GM12872 (cell line): ENCODE measurements at regions not wholly inside any gene's neighbourhood (a gene's known extent, or its start where the extent isn't known, plus 50 kb on each side); places are given as distances from the start of the nearest gene placed in this dataset.

Source experiments
- TF ChIP-seq, protein P1 (sequence below): IDR thresholded peaks from 3 replicates; pipeline ENCODE4 v1.5.1; 2011; ENCODE audit warnings: low read depth, mild to moderate bottlenecking, low read length, moderate library complexity; ENCODE audit not compliant: insufficient read depth

DNA sequence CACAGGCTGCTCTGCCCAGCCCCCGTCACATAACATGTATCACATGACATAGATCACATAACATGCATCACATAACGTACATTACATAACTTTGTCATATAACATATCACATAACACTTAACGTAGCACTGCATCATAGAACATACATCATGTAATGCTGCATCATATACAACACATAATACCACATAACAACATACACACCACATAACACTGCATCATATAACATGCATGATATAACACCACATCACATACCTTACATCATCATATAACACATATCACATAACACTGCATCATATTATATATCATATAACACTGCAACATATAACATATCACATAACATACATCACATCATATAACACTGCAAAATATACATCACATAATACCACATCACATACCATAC lies 83.8 kb downstream of the AXIN2 start:
- TF ChIP-seq, protein P1, sequence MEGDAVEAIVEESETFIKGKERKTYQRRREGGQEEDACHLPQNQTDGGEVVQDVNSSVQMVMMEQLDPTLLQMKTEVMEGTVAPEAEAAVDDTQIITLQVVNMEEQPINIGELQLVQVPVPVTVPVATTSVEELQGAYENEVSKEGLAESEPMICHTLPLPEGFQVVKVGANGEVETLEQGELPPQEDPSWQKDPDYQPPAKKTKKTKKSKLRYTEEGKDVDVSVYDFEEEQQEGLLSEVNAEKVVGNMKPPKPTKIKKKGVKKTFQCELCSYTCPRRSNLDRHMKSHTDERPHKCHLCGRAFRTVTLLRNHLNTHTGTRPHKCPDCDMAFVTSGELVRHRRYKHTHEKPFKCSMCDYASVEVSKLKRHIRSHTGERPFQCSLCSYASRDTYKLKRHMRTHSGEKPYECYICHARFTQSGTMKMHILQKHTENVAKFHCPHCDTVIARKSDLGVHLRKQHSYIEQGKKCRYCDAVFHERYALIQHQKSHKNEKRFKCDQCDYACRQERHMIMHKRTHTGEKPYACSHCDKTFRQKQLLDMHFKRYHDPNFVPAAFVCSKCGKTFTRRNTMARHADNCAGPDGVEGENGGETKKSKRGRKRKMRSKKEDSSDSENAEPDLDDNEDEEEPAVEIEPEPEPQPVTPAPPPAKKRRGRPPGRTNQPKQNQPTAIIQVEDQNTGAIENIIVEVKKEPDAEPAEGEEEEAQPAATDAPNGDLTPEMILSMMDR, result no peak

DNA sequence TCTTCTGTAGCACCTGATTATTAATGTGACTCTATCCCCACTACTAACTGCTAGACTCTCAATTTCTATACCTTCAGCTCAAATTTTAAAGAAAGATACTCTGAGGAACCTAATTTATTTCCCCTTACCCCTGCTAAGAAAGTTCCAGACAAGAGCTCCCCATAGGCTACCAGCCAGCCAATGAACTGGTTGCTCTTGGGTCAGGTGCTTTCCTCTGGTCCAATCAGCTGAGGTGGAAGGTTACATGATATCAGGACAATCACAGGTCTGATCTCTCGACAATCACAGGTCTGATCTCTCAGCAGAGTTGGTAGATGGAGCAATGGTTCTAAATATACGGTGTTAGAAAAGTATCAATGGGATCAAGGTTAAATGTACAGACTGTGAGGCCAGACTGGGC lies 86.8 kb downstream of the AXIN2 start:
- TF ChIP-seq, protein P1, result no peak

DNA sequence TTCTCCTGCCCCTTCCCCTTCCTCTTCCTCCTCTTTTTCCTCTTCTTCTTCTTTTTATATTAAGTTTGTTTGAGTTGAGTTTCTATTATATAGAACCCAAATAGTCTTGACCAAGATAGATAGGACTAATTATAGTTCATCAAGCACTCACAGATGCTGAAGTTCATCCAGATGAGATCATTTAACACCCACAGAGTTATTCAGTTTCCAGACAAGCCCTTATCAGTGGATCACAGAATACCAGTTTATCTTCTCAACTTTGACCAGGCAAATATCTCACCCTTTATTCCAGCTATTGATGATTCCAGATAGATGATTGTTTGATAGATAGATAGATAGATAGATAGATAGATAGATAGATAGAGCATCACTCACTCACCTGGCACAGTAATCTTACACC lies 87.5 kb downstream of the AXIN2 start:
- TF ChIP-seq, protein P1, result no peak

DNA sequence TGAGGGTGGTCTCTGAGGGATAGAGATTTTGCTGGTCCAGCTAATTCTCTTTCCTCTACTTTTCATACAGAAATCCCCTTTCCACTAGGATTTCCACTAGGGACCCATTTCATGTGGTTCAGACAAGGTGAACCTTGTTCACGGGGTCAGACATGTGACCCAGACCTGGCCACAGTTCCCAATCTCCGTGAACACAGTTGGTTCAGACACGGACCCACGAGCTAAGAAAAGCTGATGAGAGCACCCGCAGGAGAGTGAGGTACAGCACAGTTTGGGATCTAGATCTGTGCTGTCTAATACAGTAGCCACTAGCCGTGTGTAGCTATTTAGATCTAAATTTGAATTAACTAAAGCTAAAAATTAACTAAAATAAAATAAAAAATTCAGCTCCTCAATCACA lies 88.1 kb downstream of the AXIN2 start:
- TF ChIP-seq, protein P1, result no peak

DNA sequence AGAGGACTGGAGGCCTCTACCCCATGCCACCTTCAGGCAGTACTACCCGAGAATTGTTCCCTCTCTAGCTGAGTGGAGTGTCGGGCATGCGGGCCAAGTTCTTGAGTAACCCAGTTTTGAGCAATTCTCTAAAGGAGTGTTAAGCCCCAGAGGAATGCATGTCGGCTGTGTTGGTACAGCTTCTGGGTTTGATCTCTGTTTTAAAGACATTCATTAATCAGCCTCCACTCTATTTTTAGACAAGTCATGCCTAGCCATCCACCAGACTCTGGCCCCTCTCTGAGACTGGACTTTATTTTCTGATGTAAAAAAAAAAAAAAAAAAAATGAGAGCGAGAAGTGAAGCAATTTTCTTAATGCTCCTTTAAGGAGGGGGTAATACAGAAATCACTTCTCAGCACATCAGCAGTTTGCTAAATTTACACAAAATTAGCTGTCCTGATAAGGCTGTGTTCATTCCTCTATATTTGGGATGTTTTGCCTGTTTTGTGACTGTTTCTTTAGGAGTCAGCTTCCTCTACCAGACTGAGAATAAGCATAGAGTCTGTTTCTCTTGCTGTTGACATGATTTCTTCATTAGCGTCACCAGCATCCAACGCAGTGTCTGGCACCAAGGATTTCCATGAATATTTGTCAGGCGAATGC lies 88.7 kb downstream of the AXIN2 start:
- TF ChIP-seq, protein P1, result no peak

DNA sequence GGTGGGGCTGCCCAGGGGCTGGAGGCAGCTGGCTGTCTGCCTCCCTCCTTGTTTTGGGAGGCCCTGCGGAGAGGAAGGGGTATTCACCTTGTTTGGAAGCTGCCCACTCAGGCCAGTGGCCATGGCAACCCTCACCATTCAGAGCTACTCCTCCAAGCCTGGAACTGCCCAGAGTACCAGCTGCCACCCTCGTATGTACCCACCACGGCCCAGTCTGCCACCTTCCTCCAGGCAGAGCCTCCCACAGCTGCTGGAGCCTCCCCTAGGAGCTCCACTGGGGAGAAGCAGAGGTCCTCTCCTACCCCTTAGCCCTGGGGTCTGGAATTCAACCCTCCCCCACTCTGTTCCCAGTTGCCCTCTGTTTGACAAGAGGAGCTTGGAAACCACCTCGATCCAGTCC lies 90.7 kb downstream of the AXIN2 start:
- TF ChIP-seq, protein P1, result no peak

DNA sequence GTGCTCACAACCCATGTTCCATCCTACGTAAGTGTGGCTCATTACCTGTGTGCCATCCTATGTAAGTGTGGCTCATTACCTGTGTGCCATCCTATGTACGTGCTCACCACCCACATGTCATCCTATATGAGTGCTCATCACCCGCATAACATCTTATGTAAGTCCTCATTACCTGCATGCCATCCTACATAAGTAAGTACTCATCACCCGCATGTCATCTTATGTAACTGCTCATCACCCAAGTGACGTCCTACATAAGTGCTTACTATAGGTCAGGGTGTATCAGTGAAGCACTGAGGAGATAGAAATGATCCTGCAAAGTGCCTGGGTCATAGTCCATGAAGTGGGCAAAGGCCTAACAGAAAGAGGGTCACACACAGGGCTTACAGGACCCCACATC lies 93.1 kb downstream of the AXIN2 start:
- TF ChIP-seq, protein P1, result no peak
